Common myeloid progenitor, CD34-positive (primary cell): ENCODE measurements at regions not wholly inside any gene's neighbourhood (a gene's known extent, or its start where the extent isn't known, plus 50 kb on each side); places are given as distances from the start of the nearest gene placed in this dataset.

Experiments used
- CTCF ChIA-PET: fragments of 350-600 bp; sonication (Branson Sonifier 250); formaldehyde crosslinking; loops from one replicate; lab custom pipeline; 2021; ENCODE audit warnings: antibody characterized with exemption; lab: Charles Lee
- POLR2A ChIA-PET: fragments of 350-600 bp; sonication (Branson Sonifier 250); formaldehyde crosslinking; loops from one replicate; lab custom pipeline; 2021; ENCODE audit warnings: antibody characterized with exemption; lab: Charles Lee
- DNase-seq, 3 donors: peaks; one replicate each; pipeline versions ENCODE4 v3.0.0 to v3.0.0-alpha.2; 2013
- H3K27ac ChIP-seq, 2 experiments: 1 replicate in 1 of 2; 2 replicates in 1 of 2; pipeline ENCODE4 v1.7.0; 2013; ENCODE audit warnings: inconsistent platforms in 2 of 2, low read length in 2 of 2, mild to moderate bottlenecking in 2 of 2, low read depth in 1 of 2, moderate library complexity in 1 of 2; ENCODE audit not compliant: severe bottlenecking in 2 of 2, insufficient read depth in 1 of 2, poor library complexity in 1 of 2
- H3K27me3 ChIP-seq, 5 experiments: replicated peaks in 2 of 5; 1 replicate in 3 of 5; 2 replicates in 2 of 5; pipeline versions ENCODE4 v1.6.1 to v1.7.0; 2013; ENCODE audit warnings: low read length in 4 of 5, mild to moderate bottlenecking in 2 of 5, moderate library complexity in 2 of 5, inconsistent platforms in 1 of 5; ENCODE audit not compliant: insufficient read depth in 5 of 5, control insufficient read depth in 4 of 5
- H3K36me3 ChIP-seq, 4 experiments: 1 replicate in 2 of 4; 2 replicates in 2 of 4; pipeline versions ENCODE4 v1.6.1 to v1.7.0; 2013; ENCODE audit warnings: low read length in 3 of 4, control low read depth in 1 of 4, mild to moderate bottlenecking in 1 of 4; ENCODE audit not compliant: control insufficient read depth in 4 of 4, insufficient read depth in 4 of 4
- H3K4me1 ChIP-seq, 4 experiments: 1 replicate in 3 of 4; 2 replicates in 1 of 4; pipeline versions ENCODE4 v1.6.1 to v1.7.1; 2013; ENCODE audit warnings: low read length in 3 of 4, mild to moderate bottlenecking in 3 of 4, control low read depth in 1 of 4, inconsistent platforms in 1 of 4, moderate library complexity in 1 of 4; ENCODE audit not compliant: control insufficient read depth in 4 of 4, insufficient read depth in 4 of 4; ENCODE audit errors: control extremely low read depth in 1 of 4
- H3K4me3 ChIP-seq, 7 experiments: 1 replicate in 4 of 7; 2 replicates in 3 of 7; pipeline versions ENCODE4 v1.5.1 to v1.7.0; 2013; ENCODE audit warnings: mild to moderate bottlenecking in 7 of 7, low read length in 6 of 7, moderate library complexity in 6 of 7, inconsistent platforms in 2 of 7, low read depth in 2 of 7, control low read depth in 1 of 7; ENCODE audit not compliant: insufficient read depth in 4 of 7, control insufficient read depth in 1 of 7; ENCODE audit errors: extremely low read depth in 1 of 7
- H3K9me3 ChIP-seq, 5 experiments: 1 replicate in 4 of 5; 2 replicates in 1 of 5; pipeline versions ENCODE4 v1.6.1 to v1.7.1; 2013; ENCODE audit warnings: low read length in 4 of 5, mild to moderate bottlenecking in 2 of 5, inconsistent platforms in 1 of 5, low read depth in 1 of 5, moderate library complexity in 1 of 5; ENCODE audit not compliant: control insufficient read depth in 4 of 5, insufficient read depth in 2 of 5; ENCODE audit errors: control extremely low read depth in 1 of 5
- WGBS: methylation state at CpG from one replicate; pipeline ENCODE4 v1.1.5; 2013; ENCODE audit not compliant: insufficient coverage; 5-methylcytosine and 5-hydroxymethylcytosine counted together

- H3K27ac ChIP-seq, result no peak overlapping the region
- WGBS, result 100% methylated on average over 2 of the region's 3 CpGs
Observed at GRCh38 chr20:48422242-48422960, 405.4 kb downstream of the PREX1 start.

GRCh38 chr20:48421547-48421946, 406.3 kb downstream of the PREX1 start:
- no peaks in the 10 kb centered on the region for H3K4me1 ChIP-seq
- no peaks in the 10 kb centered on the region for H3K9me3 ChIP-seq
- H3K36me3 ChIP-seq, result no peaks in the 10 kb centered on the region
- 80% methylated on average over 3 of the region's 3 CpGs for WGBS
- ChIA-PET POLR2A (no interaction called here), CTCF (no interaction called here)
- no peak overlapping the region for H3K4me3 ChIP-seq
- peaks cover 0 to 13% (median 2%) of the 10 kb centered on the region in 5 experiments for H3K27me3 ChIP-seq
- DNase-seq, result no peak
- H3K27ac ChIP-seq, result no peak overlapping the region

More at GRCh38 chr20:48422242-48422960, 405.4 kb downstream of the PREX1 start:
- ChIA-PET CTCF (no interaction called here), POLR2A (no interaction called here)
- no peak for DNase-seq
- H3K4me1 ChIP-seq, result no peaks in the 10 kb centered on the region
- no peak overlapping the region for H3K4me3 ChIP-seq
- no peaks in the 10 kb centered on the region for H3K9me3 ChIP-seq
- H3K27me3 ChIP-seq, result peaks cover 0 to 13% (median 3%) of the 10 kb centered on the region in 5 experiments
- no peaks in the 10 kb centered on the region for H3K36me3 ChIP-seq

GRCh38 chr20:48420176-48420575, 407.6 kb downstream of the PREX1 start:
- no CpG with 5 or more reads among the region's 4 CpGs for whole genome bisulfite sequencing
- no peaks in the 10 kb centered on the region for H3K36me3 ChIP-seq
- CTCF ChIA-PET, result no interaction called here
- H3K27me3 ChIP-seq, result peaks cover 0 to 7% (median 0%) of the 10 kb centered on the region in 5 experiments
- no peaks in the 10 kb centered on the region for H3K9me3 ChIP-seq
- H3K27ac ChIP-seq, result no peak overlapping the region
- H3K4me1 ChIP-seq, result no peaks in the 10 kb centered on the region
- no peak for DNase-seq
- H3K4me3 ChIP-seq, result no peak overlapping the region
- POLR2A ChIA-PET, result no interaction called here

GRCh38 chr20:48419173-48419572, 408.6 kb downstream of the PREX1 start:
- Histone ChIP-seq H3K4me3 (no peak overlapping the region), H3K27ac (no peak overlapping the region), H3K9me3 (no peaks in the 10 kb centered on the region), H3K4me1 (no peaks in the 10 kb centered on the region), H3K36me3 (no peaks in the 10 kb centered on the region), H3K27me3 (peaks cover 0 to 7% (median 3%) of the 10 kb centered on the region in 5 experiments)
- ChIA-PET CTCF (no interaction called here), POLR2A (interaction anchor here (0.7 kb wide), 1 partner anchor 524 kb away, joined by 3 read pairs; no protein-coding TSS in a partner anchor)
- DNase-seq, result no peak
- WGBS, result 86% methylated on average over 3 of the region's 4 CpGs

GRCh38 chr20:48416002-48416401, 411.8 kb downstream of the PREX1 start:
- 63% methylated on average over 3 of the region's 5 CpGs for WGBS
- POLR2A ChIA-PET, result no interaction called here
- Histone ChIP-seq H3K4me3 (no peak overlapping the region), H3K4me1 (no peaks in the 10 kb centered on the region), H3K27ac (no peak overlapping the region), H3K9me3 (no peaks in the 10 kb centered on the region), H3K27me3 (peaks cover 0 to 14% (median 5%) of the 10 kb centered on the region in 5 experiments), H3K36me3 (no peaks in the 10 kb centered on the region)
- DNase-seq, result no peak
- CTCF ChIA-PET, result no interaction called here

GRCh38 chr20:48414786-48415185, 413.0 kb downstream of the PREX1 start:
- no peak for DNase-seq
- 57% methylated on average over 1 of the region's 1 CpG for WGBS
- POLR2A ChIA-PET, result no interaction called here
- Histone ChIP-seq H3K36me3 (no peaks in the 10 kb centered on the region), H3K27me3 (peaks cover 0 to 11% (median 4%) of the 10 kb centered on the region in 5 experiments), H3K9me3 (no peaks in the 10 kb centered on the region), H3K27ac (no peak overlapping the region), H3K4me3 (no peak overlapping the region), H3K4me1 (peaks cover 0 to 3% (median 0%) of the 10 kb centered on the region in 4 experiments)
- CTCF ChIA-PET, result no interaction called here

GRCh38 chr20:48411919-48412522, 415.8 kb downstream of the PREX1 start:
- Histone ChIP-seq H3K4me3 (no peak overlapping the region), H3K27me3 (peaks cover 0 to 16% (median 4%) of the 10 kb centered on the region in 5 experiments), H3K4me1 (peaks cover 0 to 3% (median 0%) of the 10 kb centered on the region in 4 experiments), H3K36me3 (no peaks in the 10 kb centered on the region), H3K27ac (no peak overlapping the region), H3K9me3 (no peaks in the 10 kb centered on the region)
- CTCF ChIA-PET, result no interaction called here
- DNase-seq, result no peak
- WGBS, result 100% methylated on average over 2 of the region's 6 CpGs
- POLR2A ChIA-PET, result no interaction called here
